Transverse colon (tissue), 4 donors: ENCODE measurements at regions not wholly inside any gene's neighbourhood (a gene's known extent, or its start where the extent isn't known, plus 50 kb on each side); places are given as distances from the start of the nearest gene placed in this dataset.

Experiments used
- EP300 ChIP-seq: sonication (generic); formaldehyde crosslinking; IDR thresholded peaks from one replicate; pipeline ENCODE4 v1.6.1; 2017; ENCODE audit warnings: antibody characterized with exemption, low read depth
- POLR2A ChIP-seq: fragments of 450-650 bp; IDR thresholded peaks from one replicate; pipeline ENCODE4 v1.6.1; 2016; ENCODE audit warnings: antibody characterized with exemption, mild to moderate bottlenecking, moderate library complexity
- POLR2AphosphoS5 ChIP-seq, 3 donors: sonication (generic); formaldehyde crosslinking; IDR thresholded peaks; one replicate each; pipeline ENCODE4 v1.6.1; 2016; ENCODE audit warnings: antibody characterized with exemption in 3 of 3
- TF ChIP-seq, protein P1 (sequence below), 5 experiments: fragments of 200-600 bp in 3 of 5; fragments of 450-650 bp in 2 of 5; sonication (generic) in 3 of 5; IDR thresholded peaks; 1 replicate in 2 of 5; 2 replicates in 3 of 5; pipeline ENCODE4 v1.5.1; 2016 to 2017; ENCODE audit warnings: antibody characterized with exemption in 5 of 5, inconsistent platforms in 3 of 5, mild to moderate bottlenecking in 2 of 5, moderate library complexity in 1 of 5

DNA sequence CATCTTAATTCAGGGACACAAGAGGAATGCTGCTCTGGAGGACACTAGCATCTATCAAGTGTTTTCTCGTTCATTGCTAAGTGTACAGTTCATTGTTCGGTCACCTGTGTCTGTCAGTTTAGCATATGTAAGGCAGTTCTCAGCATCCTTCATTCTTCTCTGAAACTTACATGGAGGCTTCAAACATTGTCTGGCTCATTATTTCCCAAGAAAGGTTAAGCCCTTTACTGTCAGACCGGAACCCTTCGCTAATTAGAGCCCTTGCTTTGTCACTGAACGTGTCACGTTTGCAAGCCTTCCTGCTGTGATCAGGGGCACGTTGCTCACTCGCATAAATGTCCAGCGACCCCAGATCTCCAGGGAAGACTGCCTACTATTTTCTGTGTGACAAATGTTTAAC, 62.3 kb upstream of the RIOK2 start:
- TF ChIP-seq, protein P1, sequence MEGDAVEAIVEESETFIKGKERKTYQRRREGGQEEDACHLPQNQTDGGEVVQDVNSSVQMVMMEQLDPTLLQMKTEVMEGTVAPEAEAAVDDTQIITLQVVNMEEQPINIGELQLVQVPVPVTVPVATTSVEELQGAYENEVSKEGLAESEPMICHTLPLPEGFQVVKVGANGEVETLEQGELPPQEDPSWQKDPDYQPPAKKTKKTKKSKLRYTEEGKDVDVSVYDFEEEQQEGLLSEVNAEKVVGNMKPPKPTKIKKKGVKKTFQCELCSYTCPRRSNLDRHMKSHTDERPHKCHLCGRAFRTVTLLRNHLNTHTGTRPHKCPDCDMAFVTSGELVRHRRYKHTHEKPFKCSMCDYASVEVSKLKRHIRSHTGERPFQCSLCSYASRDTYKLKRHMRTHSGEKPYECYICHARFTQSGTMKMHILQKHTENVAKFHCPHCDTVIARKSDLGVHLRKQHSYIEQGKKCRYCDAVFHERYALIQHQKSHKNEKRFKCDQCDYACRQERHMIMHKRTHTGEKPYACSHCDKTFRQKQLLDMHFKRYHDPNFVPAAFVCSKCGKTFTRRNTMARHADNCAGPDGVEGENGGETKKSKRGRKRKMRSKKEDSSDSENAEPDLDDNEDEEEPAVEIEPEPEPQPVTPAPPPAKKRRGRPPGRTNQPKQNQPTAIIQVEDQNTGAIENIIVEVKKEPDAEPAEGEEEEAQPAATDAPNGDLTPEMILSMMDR (IDR thresholded peaks at IDR 0.05) = no peak
- TF ChIP-seq EP300 = no peak
- TF ChIP-seq POLR2A = no peak
- TF ChIP-seq POLR2AphosphoS5 (IDR thresholded peaks at IDR 0.05) = no peak
